CMK (cell line): ENCODE measurements at regions not wholly inside any gene's neighbourhood (a gene's known extent, or its start where the extent isn't known, plus 50 kb on each side); places are given as distances from the start of the nearest gene placed in this dataset.

ENCODE experiments used
- DNase-seq: peaks from one replicate; pipeline ENCODE4 v3.0.0-alpha.2; 2010; ENCODE audit warnings: low read depth

DNA sequence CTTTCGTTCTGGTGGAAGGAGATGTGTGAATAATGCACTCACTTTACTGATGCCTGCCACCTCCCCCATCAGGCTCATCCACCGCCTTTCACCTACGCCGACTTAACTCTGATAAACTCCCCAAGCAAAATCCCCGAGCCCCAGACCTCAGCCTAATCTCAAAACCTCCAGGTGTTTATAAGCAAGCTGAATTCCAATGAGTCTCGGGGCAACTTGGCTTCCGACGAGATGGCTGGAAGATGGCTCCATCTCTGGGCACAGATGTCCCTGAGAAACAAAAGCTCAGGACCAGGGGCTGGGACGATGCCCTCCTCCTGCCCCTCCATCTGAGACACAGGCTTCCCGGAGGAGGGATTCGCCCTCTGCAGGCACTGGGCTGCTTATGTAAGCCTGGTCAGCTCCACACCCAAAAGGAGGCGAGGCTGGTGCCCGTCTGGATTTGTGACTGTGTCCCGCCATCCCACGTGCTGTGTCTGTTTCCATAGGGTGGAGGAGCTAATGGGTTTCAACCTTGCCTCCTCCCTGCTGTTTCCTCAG lies 386.4 kb upstream of the TNRC6C start:
- DNase-seq = peak; percentile 29

DNA sequence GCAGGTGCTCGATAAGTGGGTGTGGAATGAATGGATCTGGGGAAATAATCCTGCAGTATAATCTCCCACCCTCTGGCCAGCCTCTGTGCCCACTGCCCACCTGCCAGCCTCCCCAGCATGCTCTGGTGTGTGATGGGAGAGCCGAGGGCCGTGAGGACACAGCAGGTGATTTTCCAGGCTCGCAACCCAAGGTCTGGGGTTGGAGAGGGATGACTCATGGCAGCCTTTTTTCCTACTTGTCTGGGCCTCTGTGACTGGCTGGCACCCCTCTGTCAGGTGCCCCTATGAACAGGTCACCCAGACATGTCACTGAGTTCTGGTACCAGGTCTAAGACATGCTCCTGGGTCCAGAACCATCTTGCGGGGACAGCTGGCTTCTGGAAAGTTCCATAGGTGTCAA lies 385.7 kb upstream of the TNRC6C start:
- no peak for DNase-seq

DNA sequence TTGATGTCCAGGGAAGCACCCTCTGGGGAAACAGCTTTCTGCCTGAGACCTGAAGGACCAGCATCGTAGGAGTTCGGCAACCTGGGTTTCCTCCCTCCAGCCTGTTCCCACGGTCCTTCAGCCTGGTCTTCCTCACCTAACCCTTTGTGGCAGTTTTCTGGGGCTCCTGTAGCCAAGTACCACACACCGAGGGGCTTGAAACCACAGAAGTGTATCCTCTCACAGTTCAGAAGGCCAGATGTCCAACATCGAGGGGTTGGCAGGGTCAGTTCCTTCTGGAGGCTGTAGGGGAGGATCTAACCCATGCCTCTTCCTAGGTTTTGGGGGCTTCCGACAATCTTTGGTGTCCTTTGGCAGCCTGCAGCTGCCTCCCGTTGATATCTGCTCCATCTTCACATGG lies 381.0 kb upstream of the TNRC6C start:
- DNase-seq = no peak

- DNase-seq = no peak
Measured at GRCh38 chr17:77579131-77579530, 379.4 kb upstream of the TNRC6C start.

DNA sequence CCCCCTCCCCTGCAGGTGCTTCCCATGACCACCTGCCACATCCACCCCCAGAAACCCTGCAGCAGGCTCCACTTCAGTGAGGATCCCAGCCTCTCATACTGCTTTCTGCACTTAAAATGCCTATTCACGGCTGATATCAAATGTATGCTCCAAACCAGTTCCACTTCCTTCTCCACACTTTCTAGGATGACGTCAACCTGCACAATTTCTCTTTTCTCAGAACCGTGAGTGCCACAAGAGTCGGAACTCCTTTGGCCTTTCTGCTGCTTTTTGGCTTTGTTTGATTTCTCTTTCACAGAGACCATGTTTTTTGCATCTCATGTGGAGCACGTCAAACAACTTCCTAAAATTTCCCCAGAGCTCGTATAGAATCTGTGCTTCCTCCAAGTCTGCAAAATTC lies 378.8 kb upstream of the TNRC6C start:
- no peak for DNase-seq

DNA sequence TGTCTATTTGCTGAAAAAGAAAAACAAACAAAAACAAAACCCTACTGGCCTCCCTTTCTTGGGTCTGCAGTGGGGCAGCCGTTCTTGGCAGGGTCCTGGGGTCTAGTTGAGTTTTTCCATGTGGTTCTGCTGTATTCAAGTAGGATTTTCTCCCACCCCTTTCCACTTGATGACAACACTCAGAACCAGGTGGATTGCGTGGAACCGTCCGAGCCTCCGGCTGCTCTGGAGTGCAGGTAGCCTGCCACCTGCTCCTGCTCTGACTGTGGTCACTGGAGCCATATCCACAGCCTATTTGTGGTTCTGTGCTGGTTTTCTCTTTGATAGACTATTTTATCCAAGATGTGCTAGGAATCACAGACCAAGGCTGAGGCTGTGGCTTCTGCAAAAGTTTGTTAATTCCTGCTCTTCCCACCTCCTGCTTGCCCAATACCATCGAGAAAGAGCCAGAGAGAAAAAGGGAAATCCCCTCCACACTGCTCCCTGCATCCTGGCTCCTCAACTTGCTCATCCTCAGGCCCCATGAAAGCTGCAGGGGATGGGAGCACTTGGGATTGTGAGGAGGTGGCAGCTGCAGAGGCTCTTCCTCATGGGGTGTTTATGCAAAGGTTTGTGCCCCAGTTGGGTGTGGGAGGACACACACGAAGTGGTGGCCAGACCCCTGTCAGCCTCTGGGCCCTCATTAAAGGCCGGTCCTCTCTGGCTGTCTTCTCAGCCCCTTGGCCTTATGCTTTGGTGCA lies 377.8 kb upstream of the TNRC6C start:
- DNase-seq = no peak

DNA sequence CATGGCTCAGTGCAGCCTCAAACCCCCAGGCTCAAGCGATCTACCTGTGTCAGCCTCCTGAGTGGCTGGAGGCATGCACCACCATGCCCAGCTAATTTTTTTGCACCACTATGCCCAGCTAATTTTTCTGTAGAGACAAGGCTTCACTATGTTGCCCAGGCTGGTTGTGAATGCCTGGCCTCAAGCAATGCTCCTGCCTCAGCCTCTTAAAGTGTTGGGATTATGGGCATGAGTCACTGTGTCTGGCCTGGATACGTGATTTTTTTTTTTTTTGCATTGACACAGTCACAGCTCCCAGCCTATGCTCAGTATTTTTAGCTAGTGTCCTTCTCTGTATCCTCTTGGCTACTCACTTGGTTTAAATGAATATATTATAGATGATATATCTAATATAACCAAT lies 377.0 kb upstream of the TNRC6C start:
- no peak for DNase-seq

DNA sequence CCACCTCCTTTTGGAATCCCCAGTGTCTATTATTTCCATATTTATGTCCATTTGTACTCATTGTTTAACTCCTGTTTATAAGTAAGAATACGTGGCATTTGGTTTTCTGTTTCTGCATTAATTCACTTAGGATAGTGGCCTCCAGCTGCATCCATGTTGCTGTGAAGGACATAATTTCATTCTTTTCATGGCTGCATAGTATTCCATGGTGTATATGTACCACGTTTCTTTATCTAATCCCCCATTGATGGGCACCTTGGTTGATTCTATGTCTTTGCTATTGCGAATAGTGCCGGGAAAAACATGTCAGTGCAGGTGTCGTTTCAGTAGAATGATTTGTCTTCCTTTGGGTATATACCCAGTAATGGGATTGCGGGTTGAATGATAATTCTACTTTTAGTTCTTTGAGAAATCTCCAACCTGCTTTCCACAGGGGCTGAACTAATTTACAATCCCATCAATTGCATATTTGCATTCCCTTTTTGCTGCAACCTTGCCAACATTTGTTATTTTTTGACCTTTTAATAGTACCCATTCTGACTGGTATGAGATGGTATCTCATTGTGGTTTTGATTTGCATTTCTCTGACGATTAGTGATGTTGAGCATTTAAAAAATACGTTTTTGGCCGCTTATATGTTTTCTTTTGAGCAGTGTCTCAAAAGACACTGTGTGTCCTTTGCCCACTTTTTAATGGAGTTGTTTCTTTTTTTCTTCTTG lies 373.2 kb upstream of the TNRC6C start:
- DNase-seq = no peak

DNA sequence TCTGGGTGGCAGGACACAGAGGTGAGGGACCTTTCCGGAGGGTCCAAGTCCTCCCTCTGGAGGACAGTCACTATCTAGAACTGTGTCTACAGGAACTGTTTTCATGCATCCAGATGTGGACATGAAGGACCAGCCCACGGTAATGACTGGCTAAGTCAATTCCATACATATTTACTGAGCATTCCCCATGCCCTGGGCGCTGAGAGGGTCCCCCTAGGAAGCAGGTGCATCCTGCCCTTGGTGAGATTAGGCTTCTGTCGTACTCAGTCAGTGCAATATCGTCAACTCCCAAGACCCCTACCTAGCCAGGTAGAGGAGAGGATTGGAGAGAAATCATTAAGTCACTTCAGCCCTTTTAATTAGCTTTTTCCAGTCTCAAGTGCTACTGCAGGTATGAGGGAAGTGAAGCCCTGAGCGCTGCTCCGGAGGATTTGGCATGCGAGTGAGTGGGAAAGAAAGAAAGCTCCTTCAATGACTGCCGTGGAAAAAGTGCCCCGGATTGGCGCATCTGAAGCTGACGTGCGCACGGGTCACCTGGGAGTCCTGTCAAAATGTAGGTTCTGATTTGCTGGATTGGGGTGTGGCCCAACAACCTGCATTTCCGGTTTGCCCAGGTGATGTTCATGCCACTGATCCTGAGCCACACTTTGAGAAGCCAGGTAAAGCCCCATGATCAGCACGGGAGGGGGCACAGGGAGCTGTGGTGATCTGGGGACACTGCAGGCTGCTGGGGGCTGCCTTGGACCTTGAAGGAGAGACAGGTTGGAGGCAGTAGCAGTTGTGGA lies 367.4 kb upstream of the TNRC6C start:
- DNase-seq = no peak

DNA sequence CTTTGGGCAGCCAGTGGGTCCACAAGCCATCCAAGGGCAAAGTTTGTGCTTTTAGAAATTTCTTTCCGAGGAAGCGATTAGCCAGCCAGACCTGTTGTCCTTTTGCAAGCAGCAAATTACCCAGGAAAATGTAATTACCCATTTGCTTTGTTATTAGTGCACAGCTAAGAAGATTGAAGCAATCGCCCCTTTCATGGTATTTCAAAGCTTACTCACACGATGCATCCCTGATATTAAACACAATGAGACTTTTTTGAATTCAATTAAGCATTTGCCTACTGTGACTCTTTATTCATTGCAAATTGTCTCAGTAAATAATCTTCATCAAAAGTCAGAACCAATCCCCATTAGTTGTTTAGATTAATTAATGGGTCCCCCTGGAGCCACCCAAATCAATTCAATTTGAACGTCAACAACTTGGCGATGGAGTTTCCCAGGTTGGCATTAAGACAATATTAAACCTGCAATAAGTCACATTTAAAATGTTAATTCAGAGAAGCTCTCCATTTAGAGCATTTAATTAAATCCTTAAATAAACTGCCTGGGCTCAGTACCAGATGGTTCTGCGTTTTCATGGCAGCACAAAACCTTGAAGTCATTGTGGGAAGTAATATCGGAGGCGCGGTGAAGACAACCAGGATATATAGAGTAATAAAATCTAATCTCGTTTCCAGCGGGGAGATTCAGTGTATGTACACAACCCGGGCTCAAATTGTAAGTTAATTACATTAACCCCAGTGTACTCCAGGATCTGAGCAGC lies 366.2 kb upstream of the TNRC6C start:
- no peak for DNase-seq

DNA sequence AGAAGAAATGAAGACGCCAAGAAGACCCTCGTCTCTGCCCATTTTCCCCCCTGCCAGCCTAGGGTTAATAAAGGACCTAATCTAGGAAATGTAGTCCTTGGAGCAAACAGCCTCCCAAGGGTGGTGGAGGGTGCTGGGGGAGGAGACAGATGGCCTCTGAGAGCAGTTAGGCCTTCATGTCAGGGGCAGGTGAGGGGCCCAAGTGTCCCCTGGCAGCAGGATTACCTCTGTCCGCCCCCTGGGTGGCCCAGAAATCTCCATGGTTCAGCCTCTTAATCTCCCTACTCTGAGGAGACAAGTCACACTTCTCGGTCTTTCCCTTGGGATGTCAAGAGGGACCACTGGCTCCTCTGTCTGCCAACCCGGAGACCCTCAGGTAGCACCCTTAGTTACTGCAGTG lies 365.4 kb upstream of the TNRC6C start:
- DNase-seq = no peak

DNA sequence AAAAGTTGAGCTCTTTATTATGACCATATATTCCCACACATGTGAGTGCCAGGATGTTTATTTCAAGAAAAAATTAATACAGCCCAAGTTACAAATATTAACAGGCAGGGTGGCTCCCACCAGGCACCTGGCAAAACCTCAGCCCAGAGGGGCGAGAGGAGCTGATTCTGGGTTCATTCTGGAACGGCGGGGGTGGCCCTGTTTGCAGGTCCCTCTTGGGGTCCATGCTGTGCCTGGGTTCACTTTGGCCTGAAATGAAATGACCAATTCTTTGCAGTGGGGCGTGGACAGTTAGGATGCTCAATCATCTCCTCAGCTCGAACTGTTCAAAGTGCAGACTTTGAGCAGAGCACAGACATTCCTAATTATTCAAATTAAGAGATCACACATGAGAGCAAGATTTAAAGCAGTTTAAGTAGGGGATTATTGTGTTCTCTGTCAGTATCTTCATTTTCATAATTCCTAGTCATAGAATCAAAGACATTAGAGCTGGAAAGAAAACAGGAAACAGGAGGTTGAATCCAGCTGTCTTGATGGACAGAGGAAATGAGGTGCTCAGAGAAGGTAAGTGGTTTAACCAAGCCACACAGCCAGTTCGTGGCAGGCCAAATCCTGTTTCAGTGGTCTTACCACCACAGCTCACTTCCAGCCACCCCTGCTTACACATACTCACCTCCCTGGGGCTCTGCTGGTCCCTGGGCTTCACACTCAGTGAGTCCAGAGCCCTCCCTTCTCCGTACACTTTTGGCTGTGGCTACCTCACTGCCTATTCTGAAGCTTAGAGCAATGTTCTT lies 363.9 kb upstream of the TNRC6C start:
- DNase-seq = no peak

DNA sequence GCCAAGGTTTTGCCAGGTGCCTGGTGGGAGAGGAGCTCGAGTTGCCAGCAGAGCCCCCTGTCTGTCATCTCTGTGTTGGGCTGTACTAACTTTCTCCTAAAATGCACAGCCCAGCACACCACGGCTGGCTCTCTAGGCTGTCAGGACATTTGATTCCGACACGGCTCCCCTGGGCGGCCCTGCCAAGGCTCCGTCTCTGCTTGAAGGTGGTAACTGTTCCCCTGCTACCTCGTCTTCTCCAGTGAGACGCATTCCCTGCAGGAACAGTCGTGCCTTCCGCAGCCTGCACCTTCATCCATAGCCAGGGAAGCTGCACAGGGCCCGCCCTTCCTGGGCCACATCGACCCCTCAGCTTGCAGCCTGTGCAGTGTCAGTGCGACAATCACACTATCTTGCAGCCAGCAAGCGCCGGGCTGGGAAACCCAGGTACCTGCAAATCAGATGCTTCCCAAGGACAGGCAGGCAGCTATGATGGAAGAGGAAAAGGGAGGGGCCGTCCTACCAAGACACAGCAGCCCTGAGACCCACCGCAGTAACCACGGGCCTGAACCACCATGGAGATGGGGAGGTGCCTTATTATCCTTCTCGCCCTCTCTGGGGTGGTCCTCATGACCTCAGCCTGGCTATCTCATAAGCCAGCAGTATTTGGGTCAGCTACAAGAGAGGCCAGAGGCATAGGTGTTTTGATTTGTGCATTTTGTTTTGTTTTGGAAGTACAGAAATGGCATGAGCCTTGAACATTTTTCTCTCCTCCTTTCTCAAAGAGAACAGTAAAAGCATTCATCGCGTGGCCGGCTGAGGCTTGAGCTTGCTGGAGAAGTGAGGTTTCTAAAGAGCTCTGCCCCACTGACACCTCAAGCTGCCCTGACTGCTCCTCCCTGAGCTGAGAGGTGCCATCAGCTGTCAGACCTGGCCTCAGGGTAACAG lies 361.7 kb upstream of the TNRC6C start:
- DNase-seq = no peak

- DNase-seq = no peak
Measured at GRCh38 chr17:77597418-77598240, 360.9 kb upstream of the TNRC6C start.

GRCh38 chr17:77598241-77598620 lies 360.3 kb upstream of the TNRC6C start:
- no peak for DNase-seq

DNA sequence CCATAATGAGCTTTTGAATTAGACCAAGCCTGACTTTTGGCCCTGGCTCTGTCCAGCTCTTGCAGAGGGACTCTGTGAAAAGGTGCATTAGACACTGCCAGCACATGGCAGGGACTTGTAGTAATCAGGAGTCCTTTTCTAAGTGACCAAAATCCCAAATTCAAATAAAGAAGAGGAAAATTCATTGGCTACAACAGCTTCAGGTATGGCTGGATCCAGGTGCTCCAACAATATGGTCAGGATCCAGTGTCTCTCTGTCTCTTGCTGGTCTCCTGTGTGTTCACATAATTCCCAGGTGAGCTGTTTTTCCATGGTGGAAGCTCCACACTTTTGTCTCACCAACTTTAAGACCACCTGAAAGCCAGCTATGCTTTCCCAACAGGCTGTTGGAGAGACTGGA lies 358.8 kb upstream of the TNRC6C start:
- no peak for DNase-seq

DNA sequence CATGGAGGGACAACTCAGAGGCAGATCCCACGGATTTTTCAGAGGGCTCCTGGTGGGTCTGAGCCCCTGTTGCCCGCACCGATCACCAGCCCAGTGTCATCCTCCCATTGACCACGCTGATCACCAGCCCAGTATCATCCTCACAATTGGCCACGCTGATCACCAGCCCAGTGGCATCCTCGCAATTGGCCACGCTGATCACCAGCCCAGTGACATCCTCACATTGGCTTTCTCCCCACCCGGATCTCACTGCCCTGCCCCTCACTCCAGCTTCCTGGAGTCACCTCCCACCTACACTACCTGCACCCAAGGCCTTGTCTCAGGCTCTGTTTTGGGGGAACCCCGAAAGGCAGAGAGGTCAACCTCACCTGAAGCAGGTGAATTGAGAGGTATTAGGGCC lies 358.2 kb upstream of the TNRC6C start:
- DNase-seq = no peak

- DNase-seq = no peak
Measured at GRCh38 chr17:77601054-77601979, 357.2 kb upstream of the TNRC6C start.
